ENCODE measurements at regions not wholly inside any gene's neighbourhood (a gene's known extent, or its start where the extent isn't known, plus 50 kb on each side); places are given as distances from the start of the nearest gene placed in this dataset.

GRCh38 chr3:41117398-41117870 lies 81.9 kb upstream of the CTNNB1 start:
- POLR2A ChIA-PET (ENCODE audit: partially characterized antibody), result no interaction called here
- CTCF ChIA-PET (ENCODE audit: partially characterized antibody), result interaction anchor here (1.1 kb wide), 3 partner anchors 8 to 120 kb away, joined by 3 to 4 read pairs (median 4); no protein-coding TSS in a partner anchor
- Histone ChIP-seq H2BK5ac (ENCODE audit: low read depth, low read length) (no peak overlapping the region), H2BK15ac (ENCODE audit: low read length) (no peak overlapping the region), H4K8ac (ENCODE audit: extremely low read depth, insufficient read depth, low read length) (no peak overlapping the region), H3K27me3 (replicated peaks in 1 of 4; ENCODE audit: control insufficient read depth in 3 of 4, extremely low read depth in 1 of 4, insufficient read depth in 3 of 4, low read length in 3 of 4) (no peaks in the 10 kb centered on the region), H2BK120ac (replicated peaks; ENCODE audit: low read depth, low read length) (no peak overlapping the region), H4K20me1 (replicated peaks in 1 of 2; ENCODE audit: control insufficient read depth in 1 of 2, insufficient read depth in 2 of 2, low read length in 2 of 2) (no peaks in the 10 kb centered on the region), H3K79me1 (ENCODE audit: low read depth, low read length) (no peaks in the 10 kb centered on the region), H3K14ac (ENCODE audit: insufficient read length) (no peak overlapping the region), H3K36me3 (ENCODE audit: control insufficient read depth in 2 of 4, insufficient read depth in 4 of 4, low read length in 3 of 4) (no peaks in the 10 kb centered on the region), H3K18ac (ENCODE audit: extremely low read depth, low read length) (no peak overlapping the region), H3K79me2 (ENCODE audit: control insufficient read depth in 1 of 2, insufficient read depth in 2 of 2, low read length in 2 of 2) (no peaks in the 10 kb centered on the region), H4K5ac (ENCODE audit: insufficient read length, low read depth, low read length) (no peak overlapping the region), H2BK20ac (ENCODE audit: low read length) (no peak overlapping the region), H2AFZ (ENCODE audit: low read length) (no peak overlapping the region), H2BK12ac (ENCODE audit: low read depth, low read length) (no peak overlapping the region), H3K4ac (replicated peaks; ENCODE audit: insufficient read length, low read depth, low read length) (no peak overlapping the region), H3K9ac (replicated peaks in 1 of 4; ENCODE audit: extremely low read depth in 1 of 4, low read depth in 3 of 4, low read length in 3 of 4) (no peak overlapping the region), H3K23me2 (ENCODE audit: low read depth, low read length) (no peaks in the 10 kb centered on the region; the same call in 1 of the 2 replicates), H3K4me3 (ENCODE audit: extremely low read depth in 1 of 4, insufficient read depth in 2 of 4, low read depth in 3 of 4, low read length in 4 of 4) (no peak overlapping the region), H3K27ac (ENCODE audit: low read depth, low read length) (no peak overlapping the region), H3K56ac (replicated peaks; ENCODE audit: insufficient read length, low read depth, low read length) (no peak overlapping the region), H4K91ac (replicated peaks; ENCODE audit: insufficient read length, low read length) (no peak overlapping the region), H3K9me3 (ENCODE audit: insufficient read depth in 2 of 2, low read depth in 1 of 2, low read length in 1 of 2) (no peaks in the 10 kb centered on the region), H2AK5ac (ENCODE audit: low read depth, low read length) (no peak overlapping the region), H3K4me2 (ENCODE audit: insufficient read depth in 1 of 2, low read depth in 2 of 2, low read length in 2 of 2) (no peak overlapping the region), H3K23ac (ENCODE audit: insufficient read length) (no peak overlapping the region), H3K4me1 (replicated peaks in 1 of 4; ENCODE audit: control insufficient read depth in 3 of 4, insufficient read depth in 4 of 4, low read length in 3 of 4) (peaks cover 0 to 10% (median 4%) of the 10 kb centered on the region in 4 experiments; a peak in 4 of 7 replicates)
- DNase-seq (ENCODE audit: low read depth in 1 of 2, low spot score in 2 of 2) (no peak), FAIRE-seq (no peak)
- TF ChIP-seq POU5F1 (IDR thresholded peaks at IDR 0.05; ENCODE audit: low read depth, low read length), result no peak
- TF ChIP-seq RNF2 (IDR thresholded peaks at IDR 0.05; ENCODE audit: borderline replicate concordance, low read depth, low read length, missing control alignments, poor library complexity, severe bottlenecking), result no peak
- TF ChIP-seq TAF1 (IDR thresholded peaks at IDR 0.05; ENCODE audit: low read depth, low read length), result no peak
- TF ChIP-seq CEBPB (IDR thresholded peaks at IDR 0.05; ENCODE audit: low read depth, low read length), result no peak
- TF ChIP-seq ATF3 (IDR thresholded peaks at IDR 0.05; ENCODE audit: insufficient read depth, low read depth, low read length), result no peak
- TF ChIP-seq MAX (IDR thresholded peaks at IDR 0.05), result no peak
- no peak for TF ChIP-seq HDAC2 (IDR thresholded peaks at IDR 0.05; ENCODE audit: borderline replicate concordance in 1 of 2, low read depth in 2 of 2, low read length in 2 of 2)
- TF ChIP-seq CTCF (IDR thresholded peaks at IDR 0.05; ENCODE audit: control extremely low read depth in 1 of 3, insufficient read depth in 1 of 3, low read depth in 1 of 3, low read length in 3 of 3), result no peak
- TF ChIP-seq EZH2 (IDR thresholded peaks at IDR 0.05; ENCODE audit: low read depth, low read length, severe bottlenecking), result no peak
- whole genome bisulfite sequencing, 2 experiments (ENCODE audit: extremely low coverage in 1 of 2, insufficient coverage in 1 of 2, insufficient read length in 1 of 2, insufficient replicate concordance in 2 of 2, low coverage in 1 of 2, low lambda C conversion rate in 2 of 2, missing lambda C conversion rate in 1 of 2), result 91% methylated on average over 15 of the region's 15 CpGs; no CpG with 5 or more reads in 1 of the 2 experiments
